Gastroesophageal sphincter (tissue), 4 donors: ENCODE measurements at regions not wholly inside any gene's neighbourhood (a gene's known extent, or its start where the extent isn't known, plus 50 kb on each side); places are given as distances from the start of the nearest gene placed in this dataset.

Source experiments
- ATAC-seq: fragments of 150-250 bp; one replicate; pipeline ENCODE4 v1.9.1; 2016; ENCODE audit warnings: mild to moderate bottlenecking, moderate library complexity
- H3K27ac ChIP-seq, 4 donors: fragments of 200-600 bp; sonication (generic) in 3 of 4; 1 replicate in 3 of 4; 2 replicates in 1 of 4; pipeline ENCODE4 v1.5.1; 2016 to 2019
- H3K27me3 ChIP-seq: fragments of 200-600 bp; sonication (generic); one replicate; pipeline ENCODE4 v1.5.1; 2019
- H3K36me3 ChIP-seq, 2 donors: fragments of 200-600 bp; sonication (generic); one replicate each; pipeline ENCODE4 v1.5.1; 2019; ENCODE audit warnings: control low read depth in 1 of 2
- H3K4me1 ChIP-seq, 3 donors: fragments of 200-600 bp; sonication (generic); 1 replicate in 2 of 3; 2 replicates in 1 of 3; pipeline ENCODE4 v1.5.1; 2016 to 2019; ENCODE audit warnings: control low read depth in 2 of 3
- H3K4me3 ChIP-seq, 2 donors: fragments of 200-600 bp; sonication (generic); one replicate each; pipeline ENCODE4 v1.5.1; 2019; ENCODE audit warnings: mild to moderate bottlenecking in 1 of 2, moderate library complexity in 1 of 2
- H3K9me3 ChIP-seq, 3 donors: fragments of 200-600 bp; sonication (generic); one replicate each; pipeline ENCODE4 v1.5.1; 2017 to 2019; ENCODE audit warnings: control low read depth in 2 of 3
- EP300 ChIP-seq: sonication (generic); formaldehyde crosslinking; IDR thresholded peaks from one replicate; pipeline ENCODE4 v1.6.1; 2017; ENCODE audit warnings: antibody characterized with exemption, mild to moderate bottlenecking
- POLR2A ChIP-seq, 2 donors: fragments of 450-650 bp; IDR thresholded peaks; one replicate each; pipeline ENCODE4 v1.6.1; 2017; ENCODE audit warnings: antibody characterized with exemption in 2 of 2, mild to moderate bottlenecking in 2 of 2, moderate library complexity in 1 of 2
- POLR2AphosphoS5 ChIP-seq: sonication (generic); formaldehyde crosslinking; IDR thresholded peaks from one replicate; pipeline ENCODE4 v1.6.1; 2017; ENCODE audit warnings: antibody characterized with exemption
- WGBS, 2 donors: methylation state at CpG; one replicate each; pipeline ENCODE4 v1.1.5; 2018; ENCODE audit warnings: low coverage in 1 of 2; 5-methylcytosine and 5-hydroxymethylcytosine counted together
- TF ChIP-seq, protein P1 (sequence below), 4 experiments: fragments of 200-600 bp in 2 of 4; fragments of 450-650 bp in 2 of 4; sonication (generic) in 1 of 4; IDR thresholded peaks; one replicate each; pipeline ENCODE4 v1.5.1; 2017 to 2019; ENCODE audit warnings: antibody characterized with exemption in 4 of 4, mild to moderate bottlenecking in 2 of 4, moderate library complexity in 2 of 4

DNA sequence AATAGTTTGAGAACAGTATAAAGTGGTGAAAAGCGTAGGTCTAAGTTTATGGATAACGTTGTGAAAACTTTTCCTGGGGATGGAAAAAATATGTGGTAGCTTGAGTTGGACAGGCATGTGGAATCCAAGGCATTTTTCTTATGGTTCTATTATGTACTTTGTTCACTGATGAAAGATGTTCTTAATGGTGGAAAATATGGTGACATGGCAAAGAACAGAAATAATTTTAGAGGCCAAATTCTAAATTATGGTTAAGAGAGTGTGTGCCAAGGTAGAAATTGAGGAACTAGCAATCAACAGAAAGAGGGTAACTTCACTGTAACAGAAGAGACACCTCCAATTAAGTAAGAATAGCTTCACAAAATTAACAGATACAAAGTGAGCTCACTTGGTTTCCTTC is 427.8 kb downstream of the SLC6A15 start:
- 64 to 81% methylated on average over 2 of the region's 2 CpGs for WGBS, 2 donors
- no peak for ATAC-seq
- Histone ChIP-seq H3K27ac (no peak overlapping the region), H3K4me1 (no peaks in the 10 kb centered on the region), H3K36me3 (no peaks in the 10 kb centered on the region), H3K27me3 (no peaks in the 10 kb centered on the region), H3K4me3 (no peak overlapping the region), H3K9me3 (no peaks in the 10 kb centered on the region)
- TF ChIP-seq EP300 (no peak), POLR2A (IDR thresholded peaks at IDR 0.05) (no peak), POLR2AphosphoS5 (no peak)
- TF ChIP-seq, protein P1, sequence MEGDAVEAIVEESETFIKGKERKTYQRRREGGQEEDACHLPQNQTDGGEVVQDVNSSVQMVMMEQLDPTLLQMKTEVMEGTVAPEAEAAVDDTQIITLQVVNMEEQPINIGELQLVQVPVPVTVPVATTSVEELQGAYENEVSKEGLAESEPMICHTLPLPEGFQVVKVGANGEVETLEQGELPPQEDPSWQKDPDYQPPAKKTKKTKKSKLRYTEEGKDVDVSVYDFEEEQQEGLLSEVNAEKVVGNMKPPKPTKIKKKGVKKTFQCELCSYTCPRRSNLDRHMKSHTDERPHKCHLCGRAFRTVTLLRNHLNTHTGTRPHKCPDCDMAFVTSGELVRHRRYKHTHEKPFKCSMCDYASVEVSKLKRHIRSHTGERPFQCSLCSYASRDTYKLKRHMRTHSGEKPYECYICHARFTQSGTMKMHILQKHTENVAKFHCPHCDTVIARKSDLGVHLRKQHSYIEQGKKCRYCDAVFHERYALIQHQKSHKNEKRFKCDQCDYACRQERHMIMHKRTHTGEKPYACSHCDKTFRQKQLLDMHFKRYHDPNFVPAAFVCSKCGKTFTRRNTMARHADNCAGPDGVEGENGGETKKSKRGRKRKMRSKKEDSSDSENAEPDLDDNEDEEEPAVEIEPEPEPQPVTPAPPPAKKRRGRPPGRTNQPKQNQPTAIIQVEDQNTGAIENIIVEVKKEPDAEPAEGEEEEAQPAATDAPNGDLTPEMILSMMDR (IDR thresholded peaks at IDR 0.05) = no peak

DNA sequence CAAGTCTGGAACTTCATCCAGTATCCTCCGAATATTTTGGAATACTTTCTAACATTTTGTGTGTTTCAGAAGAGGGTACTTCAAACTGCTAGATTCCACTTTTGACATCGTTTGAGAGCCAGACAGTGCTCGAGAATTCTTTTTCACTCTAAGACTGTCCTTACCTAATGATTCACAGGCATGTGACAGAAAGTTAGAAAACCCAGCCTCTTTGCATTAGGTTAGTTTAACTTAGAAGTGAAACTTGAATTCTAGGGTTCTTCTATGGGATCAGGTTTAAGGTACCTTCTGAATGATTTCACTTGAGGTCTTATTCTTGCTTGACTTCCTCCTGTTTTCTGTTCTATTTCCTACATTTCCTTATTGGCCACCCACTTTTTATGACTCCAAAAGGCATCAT is 431.8 kb downstream of the SLC6A15 start:
- Histone ChIP-seq H3K27me3 (no peaks in the 10 kb centered on the region), H3K4me1 (no peaks in the 10 kb centered on the region), H3K9me3 (no peaks in the 10 kb centered on the region), H3K4me3 (no peak overlapping the region), H3K27ac (no peak overlapping the region), H3K36me3 (no peaks in the 10 kb centered on the region)
- 83 to 88% methylated on average over 3 of the region's 3 CpGs for WGBS, 2 donors
- no peak for ATAC-seq
- TF ChIP-seq POLR2A (IDR thresholded peaks at IDR 0.05) = no peak
- TF ChIP-seq, protein P1 (IDR thresholded peaks at IDR 0.05) = no peak

DNA sequence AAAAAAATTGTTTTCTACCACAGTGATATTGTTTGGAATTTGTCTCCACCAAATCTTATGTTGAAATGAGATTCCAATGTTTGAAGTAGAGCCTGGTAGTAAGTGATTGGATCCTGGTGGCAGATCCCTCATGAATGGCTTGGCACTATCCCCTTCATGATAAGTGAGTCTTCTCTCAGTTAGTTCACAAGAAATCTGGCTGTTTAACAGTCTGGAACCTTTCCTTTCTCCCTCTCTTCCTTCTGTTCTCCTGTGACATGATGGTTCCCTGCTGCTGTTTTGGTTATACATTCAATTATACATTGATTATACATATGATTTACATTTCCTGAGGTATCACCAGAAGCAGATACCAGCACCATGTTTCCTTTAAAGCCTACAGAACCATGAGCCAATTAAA is 442.2 kb downstream of the SLC6A15 start:
- H3K9me3 ChIP-seq = no peaks in the 10 kb centered on the region
- no peaks in the 10 kb centered on the region for H3K36me3 ChIP-seq
- H3K27me3 ChIP-seq = no peaks in the 10 kb centered on the region
- no peak overlapping the region for H3K27ac ChIP-seq
- no peaks in the 10 kb centered on the region for H3K4me1 ChIP-seq
- TF ChIP-seq EP300 = no peak
- TF ChIP-seq POLR2AphosphoS5 = no peak
- TF ChIP-seq, protein P1 (IDR thresholded peaks at IDR 0.05) = no peak
- no peak for TF ChIP-seq POLR2A (IDR thresholded peaks at IDR 0.05)
- no peak overlapping the region for H3K4me3 ChIP-seq
- ATAC-seq = no peak

DNA sequence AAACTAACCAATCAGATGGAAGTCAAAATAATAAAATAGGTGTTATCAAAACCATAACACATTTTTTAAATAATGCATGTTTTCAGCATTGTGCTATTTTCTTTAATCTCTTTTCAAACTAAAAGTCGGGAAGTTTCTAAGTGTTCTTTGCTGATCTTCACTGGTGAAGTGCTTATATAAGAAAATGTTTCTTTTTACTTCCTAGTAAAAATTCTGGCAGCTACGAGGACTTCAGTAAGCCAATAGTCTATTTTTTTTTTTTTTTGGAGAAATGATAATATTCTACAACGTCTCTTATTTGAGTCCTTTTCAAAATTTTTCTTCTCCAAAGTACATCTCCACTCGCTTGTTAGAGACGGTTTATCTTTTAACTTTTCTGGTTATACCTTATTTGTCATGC is 448.0 kb downstream of the SLC6A15 start:
- H3K4me1 ChIP-seq = no peaks in the 10 kb centered on the region
- no peaks in the 10 kb centered on the region for H3K9me3 ChIP-seq
- H3K4me3 ChIP-seq = no peak overlapping the region
- WGBS, 2 donors = 36 to 38% methylated on average over 5 of the region's 5 CpGs
- no peaks in the 10 kb centered on the region for H3K36me3 ChIP-seq
- ATAC-seq = no peak
- TF ChIP-seq, protein P1 (IDR thresholded peaks at IDR 0.05) = no peak
- TF ChIP-seq POLR2A (IDR thresholded peaks at IDR 0.05) (no peak), EP300 (no peak), POLR2AphosphoS5 (no peak)
- H3K27ac ChIP-seq = no peak overlapping the region
- H3K27me3 ChIP-seq = no peaks in the 10 kb centered on the region

DNA sequence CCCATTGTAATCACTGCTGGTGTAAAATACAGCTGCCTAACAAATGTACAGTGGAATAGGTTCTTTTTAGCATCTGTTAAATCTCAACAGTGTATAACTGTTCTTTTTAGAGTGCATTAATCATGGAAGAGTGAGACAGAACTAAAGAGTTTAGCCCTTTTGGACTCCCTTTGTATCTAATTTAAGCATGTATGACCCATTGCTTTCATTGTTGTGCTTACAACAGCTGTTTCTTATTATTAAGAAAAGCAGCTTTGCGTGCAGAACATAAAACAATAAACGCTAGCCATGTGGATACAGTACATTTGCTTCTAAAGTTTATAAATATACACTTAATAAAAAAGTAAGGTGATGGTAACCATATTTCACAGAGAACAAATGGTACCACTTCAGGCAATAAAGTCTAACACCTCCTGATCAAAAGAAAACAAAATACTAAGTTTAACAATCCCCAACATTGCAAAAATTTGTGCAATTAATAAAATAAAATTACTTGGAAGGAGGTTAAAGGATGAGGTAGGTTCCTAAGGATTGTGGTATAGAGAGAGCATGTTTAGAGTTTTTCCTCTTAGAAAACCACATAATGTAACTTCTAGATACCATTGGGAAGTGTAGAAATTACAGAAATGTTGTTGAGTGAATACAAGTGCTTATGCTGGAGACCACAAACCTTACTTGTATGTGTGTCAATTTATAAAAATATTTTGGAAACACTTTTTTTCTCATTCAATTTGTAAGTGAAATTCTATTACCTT is 448.7 kb downstream of the SLC6A15 start:
- TF ChIP-seq, protein P1 (IDR thresholded peaks at IDR 0.05) = no peak
- TF ChIP-seq POLR2AphosphoS5 = no peak
- TF ChIP-seq POLR2A (IDR thresholded peaks at IDR 0.05) = no peak
- TF ChIP-seq EP300 = no peak
- Histone ChIP-seq H3K36me3 (no peaks in the 10 kb centered on the region), H3K4me3 (no peak overlapping the region), H3K27ac (no peak overlapping the region), H3K4me1 (no peaks in the 10 kb centered on the region), H3K27me3 (no peaks in the 10 kb centered on the region), H3K9me3 (no peaks in the 10 kb centered on the region)
- WGBS, 2 donors = 19 to 25% methylated on average over 2 of the region's 2 CpGs
- no peak for ATAC-seq
